ENCODE measurements at regions not wholly inside any gene's neighbourhood (a gene's known extent, or its start where the extent isn't known, plus 50 kb on each side); places are given as distances from the start of the nearest gene placed in this dataset.

DNA sequence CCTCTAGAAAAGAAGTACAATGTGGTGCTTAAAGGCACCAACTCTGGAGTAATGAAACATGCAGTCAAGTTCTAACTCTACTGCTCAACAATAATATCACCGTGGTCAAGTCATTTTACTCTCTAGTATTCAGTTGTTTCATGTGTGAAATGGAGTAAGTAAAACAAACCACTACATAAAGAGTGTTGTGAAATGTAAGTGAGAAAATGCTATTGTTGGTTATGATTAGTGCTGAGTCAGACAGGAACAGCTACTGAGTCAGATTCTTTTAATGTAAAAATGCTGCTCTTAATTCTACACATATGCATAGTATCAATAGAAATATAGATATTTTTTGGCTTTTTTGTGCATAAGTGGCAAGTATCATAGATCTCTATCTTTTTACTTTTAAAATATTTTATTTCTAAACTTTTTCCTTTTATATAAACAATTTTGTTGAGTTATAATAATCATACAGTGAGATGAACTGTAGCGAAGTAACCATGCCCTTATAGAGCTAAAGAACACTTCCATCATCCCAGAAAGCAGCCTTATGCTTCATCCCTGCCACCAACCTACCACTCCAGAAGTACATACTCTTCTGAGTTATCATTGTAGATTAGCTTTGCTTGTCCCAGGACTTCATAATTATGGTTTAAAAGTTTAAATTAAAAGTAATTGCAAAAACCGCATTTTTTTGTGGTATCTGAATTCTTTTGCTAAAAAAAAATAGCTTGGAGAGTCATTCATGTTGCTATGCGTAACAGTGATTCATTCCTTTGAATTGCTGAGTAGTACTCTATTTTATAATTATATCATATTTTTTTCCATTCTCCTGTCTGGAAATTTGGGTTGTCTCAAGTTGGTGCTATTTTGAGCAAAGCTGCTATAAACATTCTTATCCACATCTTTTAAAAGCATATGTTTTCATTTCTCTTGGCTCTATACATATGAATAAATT is 548.2 kb upstream of the CLINT1 start:
- H3K9ac ChIP-seq, result peak overlapping the region; percentile 67
- peak overlapping the region; percentile 92 for H3K27ac ChIP-seq
- peak overlapping the region; percentile 71 for H3K4me2 ChIP-seq (ENCODE audit: unreplicated experiment)

DNA sequence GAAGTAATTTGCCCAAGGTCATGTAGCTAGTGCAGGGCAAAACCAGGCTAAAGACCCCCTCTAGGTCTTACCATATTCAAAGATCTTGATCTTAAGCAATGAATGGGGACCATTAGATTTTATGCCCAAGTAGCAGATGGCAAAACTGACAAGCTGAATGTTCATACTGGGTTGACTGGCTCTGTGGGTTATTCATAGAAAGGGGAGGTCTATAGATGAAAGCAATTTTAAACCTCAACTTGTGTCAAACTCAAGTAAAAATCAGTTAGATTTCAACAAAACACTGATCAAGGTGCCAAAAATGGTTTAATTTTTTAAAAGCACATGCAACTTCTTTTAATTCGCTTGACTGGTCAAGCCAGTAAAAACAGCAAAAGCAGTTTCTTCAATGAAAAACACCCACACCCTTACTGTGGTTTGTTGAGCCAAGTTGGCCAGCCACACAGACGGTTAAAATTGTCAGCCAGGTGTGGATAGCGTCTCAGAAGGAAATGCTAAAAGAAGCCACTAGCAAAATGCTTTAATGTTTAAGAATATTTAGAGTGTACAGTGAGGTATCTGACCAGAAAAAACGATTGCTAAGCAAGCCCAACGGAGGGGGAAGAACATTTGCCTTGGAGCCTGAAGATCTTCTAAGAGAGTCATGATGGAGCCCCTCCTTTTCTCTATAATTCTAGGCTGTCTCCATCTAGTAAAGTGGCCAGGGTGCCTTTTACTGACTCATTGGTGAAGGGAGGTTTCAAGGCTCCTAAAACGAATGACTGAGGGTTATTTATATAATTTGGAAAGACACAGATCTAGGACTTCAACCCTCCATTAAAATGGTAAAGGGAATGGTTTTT is 539.6 kb upstream of the CLINT1 start:
- no peaks in the 10 kb centered on the region for H3K36me3 ChIP-seq (ENCODE audit: low read depth)
- H3K9me3 ChIP-seq (ENCODE audit: low read depth), result no peaks in the 10 kb centered on the region
- H3F3A ChIP-seq (ENCODE audit: insufficient read depth), result no peaks in the 10 kb centered on the region
- no peaks in the 10 kb centered on the region for H3K27me3 ChIP-seq (replicated peaks; ENCODE audit: insufficient read depth)
- in situ Hi-C loops (cut with MboI), result no loop called here
- H3K4me1 ChIP-seq (ENCODE audit: insufficient read depth), result no peaks in the 10 kb centered on the region
- no peaks in the 10 kb centered on the region for H3K9me2 ChIP-seq (ENCODE audit: insufficient read depth)
- H3K4me2 ChIP-seq (ENCODE audit: unreplicated experiment), result no peak overlapping the region
- H3K9ac ChIP-seq, result no peak overlapping the region
- no peak overlapping the region for H3K4me3 ChIP-seq
- no peaks in the 10 kb centered on the region for H4K20me1 ChIP-seq (ENCODE audit: insufficient read depth)
- no peak overlapping the region for H2AFZ ChIP-seq
- TF ChIP-seq EZH2 (IDR thresholded peaks at IDR 0.05; ENCODE audit: insufficient read depth, poor library complexity, severe bottlenecking), result no peak
- TF ChIP-seq EZH2phosphoT487 (IDR thresholded peaks at IDR 0.05; ENCODE audit: insufficient read depth, low read depth), result no peak
- DNase-seq, result no peak
- WGBS, 2 experiments (ENCODE audit: low coverage in 1 of 2, low lambda C conversion rate in 2 of 2, missing lambda C conversion rate in 2 of 2), result 66 to 67% methylated on average over 6 of the region's 6 CpGs
- H3K27ac ChIP-seq, result no peak overlapping the region
- no peaks in the 10 kb centered on the region for H3K79me2 ChIP-seq (ENCODE audit: insufficient read depth)

More for the DNA sequence above, 548.2 kb upstream of the CLINT1 start:
- H3K4me3 ChIP-seq, result peak overlapping the region; percentile 26
- no peaks in the 10 kb centered on the region for H3K79me2 ChIP-seq (ENCODE audit: insufficient read depth)
- no peaks in the 10 kb centered on the region for H3K9me2 ChIP-seq (ENCODE audit: insufficient read depth)
- TF ChIP-seq EZH2phosphoT487 (IDR thresholded peaks at IDR 0.05; ENCODE audit: insufficient read depth, low read depth), result peak; percentile 71; the same call in 1 of the 2 replicates
- no peak for TF ChIP-seq EZH2 (IDR thresholded peaks at IDR 0.05; ENCODE audit: insufficient read depth, poor library complexity, severe bottlenecking)
- 16 to 19% methylated on average over 4 of the region's 4 CpGs for WGBS, 2 experiments (ENCODE audit: low coverage in 1 of 2, low lambda C conversion rate in 2 of 2, missing lambda C conversion rate in 2 of 2)
- no peaks in the 10 kb centered on the region for H3K27me3 ChIP-seq (replicated peaks; ENCODE audit: insufficient read depth)
- no peaks in the 10 kb centered on the region for H3K36me3 ChIP-seq (ENCODE audit: low read depth)
- in situ Hi-C loops (cut with MboI), result no loop called here
- H3K9me3 ChIP-seq (ENCODE audit: low read depth), result no peaks in the 10 kb centered on the region
- H4K20me1 ChIP-seq (ENCODE audit: insufficient read depth), result no peaks in the 10 kb centered on the region
- H3F3A ChIP-seq (ENCODE audit: insufficient read depth), result peaks cover 21% of the 10 kb centered on the region
- peaks cover 15% of the 10 kb centered on the region for H3K4me1 ChIP-seq (ENCODE audit: insufficient read depth)
- DNase-seq, result peak; percentile 89
- no peak overlapping the region for H2AFZ ChIP-seq

DNA sequence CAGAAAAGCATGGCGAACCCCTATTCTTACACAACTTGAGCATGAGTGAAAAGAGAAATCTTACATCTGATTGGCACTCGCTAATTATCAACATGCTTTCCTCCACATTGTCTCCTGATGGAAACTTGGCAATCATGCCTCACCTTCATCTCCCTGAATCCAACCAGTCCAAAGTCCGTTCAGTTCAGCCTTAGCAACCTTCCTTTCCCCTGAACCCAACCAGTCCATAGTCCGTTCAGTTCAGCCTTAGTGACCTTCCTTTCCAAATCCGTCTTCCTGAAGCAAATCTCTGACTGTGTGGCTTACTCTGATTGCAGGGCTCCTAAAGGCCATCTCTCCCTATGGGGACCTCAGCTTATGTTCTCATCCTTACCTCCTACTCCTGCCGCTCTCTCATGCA is 538.3 kb upstream of the CLINT1 start:
- Histone ChIP-seq H3K4me3 (no peak overlapping the region), H3K79me2 (ENCODE audit: insufficient read depth) (no peaks in the 10 kb centered on the region), H3K9me2 (ENCODE audit: insufficient read depth) (peaks cover 3% of the 10 kb centered on the region; the same call in 1 of the 2 replicates), H3K9me3 (ENCODE audit: low read depth) (no peaks in the 10 kb centered on the region), H3K36me3 (ENCODE audit: low read depth) (no peaks in the 10 kb centered on the region), H3F3A (ENCODE audit: insufficient read depth) (no peaks in the 10 kb centered on the region), H3K9ac (no peak overlapping the region), H3K27ac (no peak overlapping the region), H3K4me1 (ENCODE audit: insufficient read depth) (peaks cover 8% of the 10 kb centered on the region), H2AFZ (no peak overlapping the region), H4K20me1 (ENCODE audit: insufficient read depth) (no peaks in the 10 kb centered on the region), H3K27me3 (replicated peaks; ENCODE audit: insufficient read depth) (no peaks in the 10 kb centered on the region), H3K4me2 (ENCODE audit: unreplicated experiment) (no peak overlapping the region)
- TF ChIP-seq EZH2phosphoT487 (IDR thresholded peaks at IDR 0.05; ENCODE audit: insufficient read depth, low read depth) (no peak), EZH2 (IDR thresholded peaks at IDR 0.05; ENCODE audit: insufficient read depth, poor library complexity, severe bottlenecking) (no peak)
- no peak for DNase-seq
- in situ Hi-C loops (cut with MboI), result no loop called here
- WGBS, 2 experiments (ENCODE audit: low coverage in 1 of 2, low lambda C conversion rate in 2 of 2, missing lambda C conversion rate in 2 of 2), result 81 to 83% methylated on average over 6 of the region's 6 CpGs

DNA sequence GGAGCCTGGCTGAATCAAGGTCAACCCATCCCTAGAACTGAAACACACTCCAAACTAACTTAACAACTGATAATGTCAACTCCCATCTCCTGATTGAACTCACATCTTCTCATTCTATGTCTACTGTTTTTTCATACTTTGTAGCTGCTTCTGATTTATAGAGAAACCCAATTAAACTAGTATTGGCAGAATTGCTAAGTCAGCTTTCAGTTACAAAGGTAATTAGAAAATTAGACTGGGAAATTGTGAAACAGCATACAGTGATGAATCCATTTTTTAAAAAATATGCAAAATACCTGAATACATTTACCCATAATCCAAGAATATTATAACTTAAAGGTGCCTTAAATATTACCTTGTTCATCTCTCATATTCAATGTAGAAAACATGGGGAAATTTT is 535.2 kb upstream of the CLINT1 start:
- Histone ChIP-seq H3K27ac (no peak overlapping the region), H3K4me2 (ENCODE audit: unreplicated experiment) (no peak overlapping the region), H3K4me3 (no peak overlapping the region), H3K79me2 (ENCODE audit: insufficient read depth) (no peaks in the 10 kb centered on the region), H3K9me3 (ENCODE audit: low read depth) (no peaks in the 10 kb centered on the region), H3K9ac (no peak overlapping the region), H3F3A (ENCODE audit: insufficient read depth) (peaks cover 22% of the 10 kb centered on the region), H3K4me1 (ENCODE audit: insufficient read depth) (peaks cover 30% of the 10 kb centered on the region), H4K20me1 (ENCODE audit: insufficient read depth) (no peaks in the 10 kb centered on the region), H3K36me3 (ENCODE audit: low read depth) (no peaks in the 10 kb centered on the region), H2AFZ (no peak overlapping the region), H3K27me3 (replicated peaks; ENCODE audit: insufficient read depth) (no peaks in the 10 kb centered on the region), H3K9me2 (ENCODE audit: insufficient read depth) (peaks cover 3% of the 10 kb centered on the region; the same call in 1 of the 2 replicates)
- no peak for DNase-seq
- TF ChIP-seq EZH2 (IDR thresholded peaks at IDR 0.05; ENCODE audit: insufficient read depth, poor library complexity, severe bottlenecking), result no peak
- no peak for TF ChIP-seq EZH2phosphoT487 (IDR thresholded peaks at IDR 0.05; ENCODE audit: insufficient read depth, low read depth)
- in situ Hi-C loops (cut with MboI), result no loop called here

Measured in GM23248 (cell line).